Left ventricle myocardium inferior (tissue), 1 donor: ENCODE measurements at regions not wholly inside any gene's neighbourhood (a gene's known extent, or its start where the extent isn't known, plus 50 kb on each side); places are given as distances from the start of the nearest gene placed in this dataset.
"Not testable (repeated sequence)": the region's sequence is repeated elsewhere in the genome, so short reads cannot be mapped to it uniquely, and the experiment has no call there.

Source experiments
- DNase-seq: peaks from one replicate; pipeline ENCODE4 v3.0.0-alpha.2; 2020
- H3K27ac ChIP-seq: fragments of 200-600 bp; replicated peaks from 2 replicates; pipeline ENCODE4 v1.8.0; 2021
- H3K27me3 ChIP-seq: fragments of 200-600 bp; 2 replicates; pipeline ENCODE4 v1.8.0; 2021; ENCODE audit warnings: low read depth
- H3K36me3 ChIP-seq: fragments of 200-600 bp; 2 replicates; pipeline ENCODE4 v1.8.0; 2021
- H3K4me1 ChIP-seq: fragments of 200-600 bp; 2 replicates; pipeline ENCODE4 v1.8.0; 2021
- H3K4me3 ChIP-seq: fragments of 200-600 bp; 2 replicates; pipeline ENCODE4 v1.8.0; 2021; ENCODE audit warnings: mild to moderate bottlenecking, moderate library complexity
- H3K9me3 ChIP-seq: fragments of 200-600 bp; replicated peaks from 2 replicates; pipeline ENCODE4 v1.8.0; 2021
- CTCF ChIP-seq: fragments of 200-600 bp; IDR thresholded peaks from 2 replicates; pipeline ENCODE4 v1.8.0; 2021; ENCODE audit warnings: antibody characterized with exemption, mild to moderate bottlenecking, borderline replicate concordance
- intact Hi-C: fragments of 100-400 bp; cut with micrococcal nuclease; formaldehyde crosslinking; loops from one replicate; pipeline ENCODE4 v1.11.0; 2022
- donor health status: DM: no; HTN: yes; CAD: no; lungs with severe emphysema.

GRCh38 chr2:18268400-18268799 lies 292.1 kb downstream of the RDH14 start:
- intact Hi-C loops, result no loop called here
- TF ChIP-seq CTCF, result no peak
- H3K27me3 ChIP-seq, result no peaks in the 10 kb centered on the region

GRCh38 chr2:18267501-18267900 lies 293.0 kb downstream of the RDH14 start:
- Histone ChIP-seq H3K4me3 (no peak overlapping the region), H3K27ac (no peak overlapping the region), H3K9me3 (no peaks in the 10 kb centered on the region), H3K4me1 (peaks cover 9% of the 10 kb centered on the region), H3K36me3 (no peaks in the 10 kb centered on the region), H3K27me3 (no peaks in the 10 kb centered on the region)
- intact Hi-C loops, result no loop called here
- DNase-seq, result no peak
- no peak for TF ChIP-seq CTCF

More at GRCh38 chr2:18268400-18268799, 292.1 kb downstream of the RDH14 start:
- no peaks in the 10 kb centered on the region for H3K9me3 ChIP-seq
- DNase-seq, result no peak
- H3K27ac ChIP-seq, result no peak overlapping the region
- H3K36me3 ChIP-seq, result no peaks in the 10 kb centered on the region
- peaks cover 9% of the 10 kb centered on the region for H3K4me1 ChIP-seq
- no peak overlapping the region for H3K4me3 ChIP-seq

- H3K4me1 ChIP-seq, H3K36me3 ChIP-seq, H3K4me3 ChIP-seq, H3K27me3 ChIP-seq, intact Hi-C loops, H3K27ac ChIP-seq, H3K9me3 ChIP-seq, DNase-seq: not testable (repeated sequence)
Observed at GRCh38 chr2:18266699-18267098, 293.8 kb downstream of the RDH14 start.

- peaks cover 9% of the 10 kb centered on the region for H3K4me1 ChIP-seq
- no peak for DNase-seq
- TF ChIP-seq CTCF, result no peak
- H3K27ac ChIP-seq, result no peak overlapping the region
- H3K9me3 ChIP-seq, result no peaks in the 10 kb centered on the region
- H3K36me3 ChIP-seq, result no peaks in the 10 kb centered on the region
- no peak overlapping the region for H3K4me3 ChIP-seq
- intact Hi-C loops, result no loop called here
- H3K27me3 ChIP-seq, result no peaks in the 10 kb centered on the region
Observed at GRCh38 chr2:18265614-18266586, 294.6 kb downstream of the RDH14 start.

GRCh38 chr2:18262601-18263000 lies 297.9 kb downstream of the RDH14 start:
- H3K4me1 ChIP-seq, result peaks cover 9% of the 10 kb centered on the region
- H3K9me3 ChIP-seq, result peaks cover under 1% of the 10 kb centered on the region
- H3K27me3 ChIP-seq, result no peaks in the 10 kb centered on the region
- H3K36me3 ChIP-seq, result no peaks in the 10 kb centered on the region
- DNase-seq, result no peak
- no peak overlapping the region for H3K4me3 ChIP-seq
- no peak for TF ChIP-seq CTCF
- no peak overlapping the region for H3K27ac ChIP-seq
- intact Hi-C loops, result no loop called here

- H3K27me3 ChIP-seq, result no peaks in the 10 kb centered on the region
- no peak overlapping the region for H3K27ac ChIP-seq
- H3K4me1 ChIP-seq, result no peaks in the 10 kb centered on the region
- H3K4me3 ChIP-seq, result no peak overlapping the region
- TF ChIP-seq CTCF, result no peak
- no peaks in the 10 kb centered on the region for H3K36me3 ChIP-seq
- intact Hi-C loops, result no loop called here
- no peak for DNase-seq
- peaks cover 12% of the 10 kb centered on the region for H3K9me3 ChIP-seq
Observed at GRCh38 chr2:18253686-18254197, 306.7 kb downstream of the RDH14 start.
